CD14-positive monocyte (primary cell): ENCODE measurements at regions not wholly inside any gene's neighbourhood (a gene's known extent, or its start where the extent isn't known, plus 50 kb on each side); places are given as distances from the start of the nearest gene placed in this dataset.

ENCODE experiments used
- DNase-seq, 3 donors: peaks; one replicate each; pipeline ENCODE4 v3.0.0-alpha.2; 2011 to 2022
- H2AFZ ChIP-seq: 2 replicates; pipeline ENCODE4 v1.6.0; 2012; ENCODE audit warnings: mild to moderate bottlenecking, low read depth, low read length, inconsistent platforms; ENCODE audit not compliant: insufficient read depth, poor library complexity, severe bottlenecking
- H3K27ac ChIP-seq, 2 donors: 1 replicate in 1 of 2; 2 replicates in 1 of 2; pipeline ENCODE4 v1.5.1; 2012 to 2013; ENCODE audit warnings: low read length in 2 of 2, control low read depth in 1 of 2, inconsistent platforms in 1 of 2, low read depth in 1 of 2, mild to moderate bottlenecking in 1 of 2
- H3K27me3 ChIP-seq, 2 donors: one replicate each; pipeline versions ENCODE4 v1.6.0 to v1.6.1; 2011 to 2013; ENCODE audit warnings: low read length in 2 of 2; ENCODE audit not compliant: control insufficient read depth in 2 of 2, insufficient read depth in 2 of 2
- H3K36me3 ChIP-seq, 2 donors: replicated peaks in 1 of 2; 1 replicate in 1 of 2; 2 replicates in 1 of 2; pipeline versions ENCODE4 v1.5.1 to v1.6.1; 2012 to 2013; ENCODE audit warnings: low read length in 2 of 2, control low read depth in 1 of 2, inconsistent platforms in 1 of 2, mild to moderate bottlenecking in 1 of 2; ENCODE audit not compliant: insufficient read depth in 2 of 2, control insufficient read depth in 1 of 2
- H3K4me1 ChIP-seq, 2 donors: 1 replicate in 1 of 2; 2 replicates in 1 of 2; pipeline versions ENCODE4 v1.5.1 to v1.6.1; 2012 to 2013; ENCODE audit warnings: low read length in 2 of 2, control low read depth in 1 of 2, inconsistent platforms in 1 of 2, mild to moderate bottlenecking in 1 of 2, moderate library complexity in 1 of 2; ENCODE audit not compliant: insufficient read depth in 2 of 2, control insufficient read depth in 1 of 2
- H3K4me2 ChIP-seq: replicated peaks from 2 replicates; pipeline ENCODE3; 2012; ENCODE audit warnings: low read length, moderate library complexity, mild to moderate bottlenecking; ENCODE audit not compliant: poor library complexity, severe bottlenecking; ENCODE audit errors: extremely low read depth
- H3K4me3 ChIP-seq, 3 experiments: fragments of 200-600 bp in 1 of 3; sonication (generic) in 1 of 3; replicated peaks in 1 of 3; 1 replicate in 2 of 3; 2 replicates in 1 of 3; pipeline ENCODE4 v1.5.1; 2011 to 2013; ENCODE audit warnings: low read length in 3 of 3, mild to moderate bottlenecking in 3 of 3, control low read depth in 2 of 3, low read depth in 2 of 3, inconsistent platforms in 1 of 3, moderate library complexity in 1 of 3
- H3K79me2 ChIP-seq: 2 replicates; pipeline ENCODE4 v1.6.0; 2012; ENCODE audit warnings: mild to moderate bottlenecking, control low read depth, inconsistent platforms, low read length, moderate library complexity; ENCODE audit not compliant: insufficient read depth
- H3K9ac ChIP-seq: 2 replicates; pipeline ENCODE4 v1.6.0; 2017; ENCODE audit warnings: low read length, mild to moderate bottlenecking; ENCODE audit not compliant: insufficient read depth, poor library complexity, severe bottlenecking
- H3K9me3 ChIP-seq, 2 donors: replicated peaks in 1 of 2; 1 replicate in 1 of 2; 2 replicates in 1 of 2; pipeline versions ENCODE4 v1.5.1 to v1.6.1; 2012 to 2013; ENCODE audit warnings: low read length in 2 of 2, control low read depth in 1 of 2; ENCODE audit not compliant: control insufficient read depth in 1 of 2, insufficient read depth in 1 of 2
- H4K20me1 ChIP-seq: 2 replicates; pipeline ENCODE4 v1.6.0; 2012; ENCODE audit warnings: mild to moderate bottlenecking, low read length, control low read depth, moderate library complexity; ENCODE audit not compliant: insufficient read depth
- H3K27ac Mint-ChIP-seq, 7 donors: one replicate each; pipeline ENCODE4 v1.8.0; 2020; ENCODE audit warnings: mild to moderate bottlenecking in 7 of 7, mixed read lengths in 7 of 7, moderate library complexity in 6 of 7, inconsistent platforms in 2 of 7
- H3K27me3 Mint-ChIP-seq, 3 donors: one replicate each; pipeline ENCODE4 v1.8.0; 2021 to 2022; ENCODE audit warnings: low read depth in 3 of 3, mild to moderate bottlenecking in 3 of 3, mixed read lengths in 3 of 3, moderate library complexity in 3 of 3, inconsistent platforms in 1 of 3
- H3K36me3 Mint-ChIP-seq, 2 donors: one replicate each; pipeline ENCODE4 v1.8.0; 2020; ENCODE audit warnings: mixed read lengths in 2 of 2, inconsistent platforms in 1 of 2, mild to moderate bottlenecking in 1 of 2
- H3K4me1 Mint-ChIP-seq: one replicate; pipeline ENCODE4 v1.8.0; 2020; ENCODE audit warnings: mild to moderate bottlenecking, mixed read lengths
- H3K4me3 Mint-ChIP-seq, 2 donors: one replicate each; pipeline ENCODE4 v1.8.0; 2020; ENCODE audit warnings: mild to moderate bottlenecking in 2 of 2, mixed read lengths in 2 of 2, moderate library complexity in 1 of 2
- H3K9me3 Mint-ChIP-seq, 7 donors: one replicate each; pipeline ENCODE4 v1.8.0; 2020 to 2022; ENCODE audit warnings: mixed read lengths in 7 of 7, mild to moderate bottlenecking in 6 of 7, moderate library complexity in 6 of 7, inconsistent platforms in 2 of 7
- WGBS: methylation state at CpG from one replicate; pipeline ENCODE4 v1.1.5; 2013; ENCODE audit warnings: missing lambda C conversion rate; ENCODE audit not compliant: insufficient coverage; 5-methylcytosine and 5-hydroxymethylcytosine counted together
- intact Hi-C, 2 donors: fragments of 100-400 bp; cut with micrococcal nuclease; formaldehyde crosslinking; loops; one replicate each; pipeline versions ENCODE4 v1.15.0 to v1.15.1; 2023
- TF ChIP-seq, protein P1 (sequence below): fragments of 200-600 bp; IDR thresholded peaks from one replicate; pipeline ENCODE4 v1.8.0; 2022; ENCODE audit warnings: antibody characterized with exemption, mild to moderate bottlenecking

DNA sequence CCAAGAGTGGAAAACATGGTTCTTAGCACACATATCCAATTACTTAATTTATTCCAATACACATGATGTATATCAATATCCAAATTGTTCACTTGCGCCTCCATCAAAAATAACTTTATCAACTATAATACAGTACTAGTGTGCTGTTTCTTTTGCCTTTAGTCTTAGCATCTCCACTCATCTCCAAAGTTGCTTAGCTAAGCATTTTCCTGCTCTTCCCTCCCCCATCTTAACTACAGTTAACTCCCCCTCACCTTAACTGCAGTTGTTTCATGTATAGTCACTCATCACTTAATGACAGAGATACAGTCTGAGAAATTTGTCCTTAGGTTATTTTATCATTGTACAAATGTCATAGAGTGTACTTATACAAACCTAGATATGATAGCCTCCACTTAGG lies 705.2 kb upstream of the LINC00305 start:
- no peak overlapping the region for H3K27ac Mint-ChIP-seq
- Histone ChIP-seq H3K4me3 (no peak overlapping the region), H3K9me3 (peaks cover 0 to 3% of the 10 kb centered on the region in 2 donors), H3K79me2 (no peaks in the 10 kb centered on the region), H3K4me2 (no peak overlapping the region), H3K27me3 (no peaks in the 10 kb centered on the region), H3K27ac (no peak overlapping the region), H3K4me1 (no peaks in the 10 kb centered on the region), H3K36me3 (no peaks in the 10 kb centered on the region), H4K20me1 (no peaks in the 10 kb centered on the region), H2AFZ (no peak overlapping the region), H3K9ac (no peak overlapping the region)
- no peaks in the 10 kb centered on the region for H3K4me1 Mint-ChIP-seq
- no peak overlapping the region for H3K4me3 Mint-ChIP-seq
- 100% methylated on average over 1 of the region's 1 CpG for WGBS
- H3K36me3 Mint-ChIP-seq: no peaks in the 10 kb centered on the region
- intact Hi-C loops: no loop called here
- no peak for DNase-seq
- TF ChIP-seq, protein P1, sequence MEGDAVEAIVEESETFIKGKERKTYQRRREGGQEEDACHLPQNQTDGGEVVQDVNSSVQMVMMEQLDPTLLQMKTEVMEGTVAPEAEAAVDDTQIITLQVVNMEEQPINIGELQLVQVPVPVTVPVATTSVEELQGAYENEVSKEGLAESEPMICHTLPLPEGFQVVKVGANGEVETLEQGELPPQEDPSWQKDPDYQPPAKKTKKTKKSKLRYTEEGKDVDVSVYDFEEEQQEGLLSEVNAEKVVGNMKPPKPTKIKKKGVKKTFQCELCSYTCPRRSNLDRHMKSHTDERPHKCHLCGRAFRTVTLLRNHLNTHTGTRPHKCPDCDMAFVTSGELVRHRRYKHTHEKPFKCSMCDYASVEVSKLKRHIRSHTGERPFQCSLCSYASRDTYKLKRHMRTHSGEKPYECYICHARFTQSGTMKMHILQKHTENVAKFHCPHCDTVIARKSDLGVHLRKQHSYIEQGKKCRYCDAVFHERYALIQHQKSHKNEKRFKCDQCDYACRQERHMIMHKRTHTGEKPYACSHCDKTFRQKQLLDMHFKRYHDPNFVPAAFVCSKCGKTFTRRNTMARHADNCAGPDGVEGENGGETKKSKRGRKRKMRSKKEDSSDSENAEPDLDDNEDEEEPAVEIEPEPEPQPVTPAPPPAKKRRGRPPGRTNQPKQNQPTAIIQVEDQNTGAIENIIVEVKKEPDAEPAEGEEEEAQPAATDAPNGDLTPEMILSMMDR: no peak
- peaks cover 0 to 4% (median 0%) of the 10 kb centered on the region in 3 donors for H3K27me3 Mint-ChIP-seq
- peaks cover 0 to 6% (median 2%) of the 10 kb centered on the region in 7 donors for H3K9me3 Mint-ChIP-seq

DNA sequence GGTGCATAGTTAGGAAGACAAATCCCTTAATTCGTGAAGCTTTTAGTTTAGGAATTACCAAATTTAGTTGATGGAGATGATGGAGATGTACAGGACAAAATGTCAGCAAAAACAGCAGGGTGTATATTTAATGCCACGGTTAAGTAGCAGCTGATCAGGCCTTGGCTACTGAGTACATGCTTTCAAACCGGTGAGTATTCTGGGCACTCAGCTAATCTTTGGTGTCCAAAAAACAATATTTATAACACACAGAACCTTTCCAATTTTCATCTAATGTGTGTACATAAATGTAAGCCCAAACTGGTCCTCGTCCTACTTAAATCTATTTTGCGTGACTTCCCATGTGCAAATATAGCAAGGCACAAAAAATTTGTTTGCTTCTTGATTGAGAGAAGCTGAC lies 703.4 kb upstream of the LINC00305 start:
- H3K9me3 ChIP-seq: peaks cover 0 to 3% of the 10 kb centered on the region in 2 donors
- intact Hi-C loops: no loop called here
- TF ChIP-seq, protein P1: no peak
- H3K36me3 ChIP-seq: no peaks in the 10 kb centered on the region
- H3K79me2 ChIP-seq: no peaks in the 10 kb centered on the region
- H3K27me3 Mint-ChIP-seq: peaks cover 0 to 4% (median 0%) of the 10 kb centered on the region in 3 donors
- H3K27ac ChIP-seq: no peak overlapping the region
- no peak overlapping the region for H3K4me2 ChIP-seq
- H4K20me1 ChIP-seq: no peaks in the 10 kb centered on the region
- 97% methylated on average over 5 of the region's 5 CpGs for WGBS
- H3K4me3 Mint-ChIP-seq: no peak overlapping the region
- H3K4me3 ChIP-seq: no peak overlapping the region
- H3K27me3 ChIP-seq: no peaks in the 10 kb centered on the region
- no peak for DNase-seq
- no peaks in the 10 kb centered on the region for H3K4me1 Mint-ChIP-seq
- H3K27ac Mint-ChIP-seq: no peak overlapping the region
- H3K36me3 Mint-ChIP-seq: no peaks in the 10 kb centered on the region
- no peaks in the 10 kb centered on the region for H3K4me1 ChIP-seq
- H2AFZ ChIP-seq: no peak overlapping the region
- no peak overlapping the region for H3K9ac ChIP-seq
- H3K9me3 Mint-ChIP-seq: peaks cover 0 to 6% (median 0%) of the 10 kb centered on the region in 7 donors
